ENCODE measurements at regions not wholly inside any gene's neighbourhood (a gene's known extent, or its start where the extent isn't known, plus 50 kb on each side); places are given as distances from the start of the nearest gene placed in this dataset.

DNA sequence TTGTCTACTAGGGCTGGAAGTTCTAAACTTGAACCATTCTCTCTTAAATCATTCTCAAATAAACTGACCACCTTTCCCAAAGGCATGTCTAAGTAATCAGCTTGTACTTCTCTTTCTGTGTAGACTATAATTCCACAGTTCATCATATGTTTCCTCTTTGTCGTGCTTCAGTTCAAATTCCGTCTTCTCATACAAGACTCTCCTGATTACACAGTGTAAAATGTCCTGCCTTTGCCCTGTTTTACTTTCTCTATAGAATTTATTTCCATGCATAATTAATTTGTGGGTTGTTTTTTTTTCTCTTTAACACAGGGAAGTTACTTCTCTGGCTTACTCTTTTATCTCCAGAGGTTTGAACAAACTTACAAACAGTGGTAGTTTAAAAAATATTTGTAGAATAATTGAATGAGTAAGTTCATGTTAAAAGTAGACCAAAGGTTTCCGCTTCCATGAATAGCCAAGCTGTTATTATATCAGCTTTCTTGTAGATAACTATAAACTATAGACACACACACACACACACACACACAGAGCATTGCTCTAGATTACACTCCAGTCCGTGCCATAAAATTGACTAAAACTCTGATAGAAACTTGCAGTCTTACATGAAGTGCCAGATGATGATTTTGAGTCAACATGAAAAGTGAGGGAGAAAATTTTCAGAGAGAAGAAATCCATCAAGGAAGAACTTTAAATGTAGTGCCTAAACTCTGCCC, 119.0 kb downstream of the SUCNR1 start:
- ATAC-seq, result no peak
- Histone ChIP-seq H3K4me1 (no peaks in the 10 kb centered on the region), H3K27ac (no peak overlapping the region), H3K36me3 (no peaks in the 10 kb centered on the region), H3K4me3 (no peak overlapping the region), H3K27me3 (no peaks in the 10 kb centered on the region), H3K9me3 (no peaks in the 10 kb centered on the region)
- WGBS, 2 donors (ENCODE audit: low coverage in 1 of 2), result 80 to 90% methylated on average over 3 to 4 of the region's 4 CpGs
- TF ChIP-seq, protein P1, sequence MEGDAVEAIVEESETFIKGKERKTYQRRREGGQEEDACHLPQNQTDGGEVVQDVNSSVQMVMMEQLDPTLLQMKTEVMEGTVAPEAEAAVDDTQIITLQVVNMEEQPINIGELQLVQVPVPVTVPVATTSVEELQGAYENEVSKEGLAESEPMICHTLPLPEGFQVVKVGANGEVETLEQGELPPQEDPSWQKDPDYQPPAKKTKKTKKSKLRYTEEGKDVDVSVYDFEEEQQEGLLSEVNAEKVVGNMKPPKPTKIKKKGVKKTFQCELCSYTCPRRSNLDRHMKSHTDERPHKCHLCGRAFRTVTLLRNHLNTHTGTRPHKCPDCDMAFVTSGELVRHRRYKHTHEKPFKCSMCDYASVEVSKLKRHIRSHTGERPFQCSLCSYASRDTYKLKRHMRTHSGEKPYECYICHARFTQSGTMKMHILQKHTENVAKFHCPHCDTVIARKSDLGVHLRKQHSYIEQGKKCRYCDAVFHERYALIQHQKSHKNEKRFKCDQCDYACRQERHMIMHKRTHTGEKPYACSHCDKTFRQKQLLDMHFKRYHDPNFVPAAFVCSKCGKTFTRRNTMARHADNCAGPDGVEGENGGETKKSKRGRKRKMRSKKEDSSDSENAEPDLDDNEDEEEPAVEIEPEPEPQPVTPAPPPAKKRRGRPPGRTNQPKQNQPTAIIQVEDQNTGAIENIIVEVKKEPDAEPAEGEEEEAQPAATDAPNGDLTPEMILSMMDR (IDR thresholded peaks at IDR 0.05), result no peak
- no peak for TF ChIP-seq EP300 (IDR thresholded peaks at IDR 0.05)
- TF ChIP-seq POLR2A (IDR thresholded peaks at IDR 0.05), result no peak
- TF ChIP-seq POLR2AphosphoS5 (IDR thresholded peaks at IDR 0.05), result no peak

DNA sequence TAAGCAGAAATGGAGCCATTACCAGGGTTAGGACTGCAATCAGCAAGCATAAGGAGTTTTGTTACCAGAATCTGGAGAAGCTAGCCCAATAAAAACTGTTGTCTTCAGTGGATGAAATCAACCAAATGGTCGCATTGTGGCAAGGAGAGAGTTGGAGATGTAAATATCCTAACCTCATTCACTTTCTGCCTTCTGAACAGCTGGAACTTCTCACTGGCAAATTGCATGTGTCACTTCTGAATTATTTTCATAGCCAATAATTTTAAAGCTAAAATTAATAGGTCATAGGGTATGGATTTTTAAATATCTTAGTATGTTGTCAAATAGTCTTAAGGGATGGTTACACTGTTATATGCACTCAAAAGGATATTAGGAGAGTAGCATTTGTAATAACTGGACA, 121.6 kb downstream of the SUCNR1 start:
- ATAC-seq, result no peak
- no peak for TF ChIP-seq EP300 (IDR thresholded peaks at IDR 0.05)
- TF ChIP-seq POLR2A (IDR thresholded peaks at IDR 0.05), result no peak
- TF ChIP-seq POLR2AphosphoS5 (IDR thresholded peaks at IDR 0.05), result no peak
- Histone ChIP-seq H3K27me3 (no peaks in the 10 kb centered on the region), H3K4me3 (no peak overlapping the region), H3K27ac (no peak overlapping the region), H3K9me3 (no peaks in the 10 kb centered on the region), H3K4me1 (no peaks in the 10 kb centered on the region), H3K36me3 (no peaks in the 10 kb centered on the region)
- WGBS, 2 donors (ENCODE audit: low coverage in 1 of 2), result 67% methylated on average over 1 of the region's 1 CpG; no CpG with 5 or more reads in 1 of the 2 donors

DNA sequence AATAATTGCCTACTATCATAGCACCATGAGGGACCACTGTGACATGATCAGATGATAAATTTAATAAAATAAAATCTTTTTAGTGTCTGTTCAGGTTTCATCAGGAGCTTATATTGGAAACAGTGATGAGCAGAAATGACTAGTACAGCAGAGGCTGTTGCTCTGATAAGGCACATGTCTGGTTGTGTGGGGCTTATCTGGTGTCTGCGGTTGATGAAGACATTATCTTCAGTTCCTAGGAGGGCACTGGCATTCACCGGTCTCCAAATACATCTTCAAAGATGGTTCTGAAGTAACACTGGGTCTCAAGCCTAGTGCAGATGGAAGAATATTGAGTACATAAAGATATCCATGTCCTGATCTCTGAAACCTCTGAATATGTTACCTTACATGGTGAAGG, 125.3 kb downstream of the SUCNR1 start:
- Histone ChIP-seq H3K27me3 (no peaks in the 10 kb centered on the region), H3K9me3 (no peaks in the 10 kb centered on the region), H3K4me1 (no peaks in the 10 kb centered on the region), H3K27ac (no peak overlapping the region), H3K36me3 (no peaks in the 10 kb centered on the region), H3K4me3 (no peak overlapping the region)
- ATAC-seq, result no peak
- TF ChIP-seq POLR2A (IDR thresholded peaks at IDR 0.05), result no peak
- TF ChIP-seq EP300 (IDR thresholded peaks at IDR 0.05), result no peak
- TF ChIP-seq, protein P1 (IDR thresholded peaks at IDR 0.05), result no peak
- no peak for TF ChIP-seq POLR2AphosphoS5 (IDR thresholded peaks at IDR 0.05)
- WGBS, 2 donors (ENCODE audit: low coverage in 1 of 2), result 88 to 100% methylated on average over 2 of the region's 2 CpGs

DNA sequence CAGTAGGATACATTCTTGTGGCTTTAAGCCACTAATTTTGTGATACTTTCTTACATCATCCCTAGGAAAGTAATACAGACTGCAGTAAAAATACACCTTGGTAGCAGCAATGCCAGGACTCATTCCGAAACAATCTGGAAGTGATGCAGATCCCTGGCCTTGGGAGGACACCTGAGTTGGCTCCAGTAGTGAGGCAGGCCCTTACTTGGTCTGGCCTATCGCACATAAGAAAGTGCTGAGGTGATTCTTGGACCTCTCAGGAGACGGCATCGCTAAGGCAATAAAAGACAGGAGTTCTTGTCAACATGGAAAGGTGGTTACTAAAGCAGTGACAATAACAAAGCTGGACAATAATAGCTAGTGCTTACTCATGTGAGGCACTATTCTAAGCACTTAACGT, 126.5 kb downstream of the SUCNR1 start:
- Histone ChIP-seq H3K4me1 (no peaks in the 10 kb centered on the region), H3K36me3 (no peaks in the 10 kb centered on the region), H3K4me3 (no peak overlapping the region), H3K27me3 (no peaks in the 10 kb centered on the region), H3K27ac (no peak overlapping the region), H3K9me3 (no peaks in the 10 kb centered on the region)
- WGBS, 2 donors (ENCODE audit: low coverage in 1 of 2), result 70 to 74% methylated on average over 5 of the region's 5 CpGs
- ATAC-seq, result no peak
- TF ChIP-seq EP300 (IDR thresholded peaks at IDR 0.05) (no peak), POLR2A (IDR thresholded peaks at IDR 0.05) (no peak)

DNA sequence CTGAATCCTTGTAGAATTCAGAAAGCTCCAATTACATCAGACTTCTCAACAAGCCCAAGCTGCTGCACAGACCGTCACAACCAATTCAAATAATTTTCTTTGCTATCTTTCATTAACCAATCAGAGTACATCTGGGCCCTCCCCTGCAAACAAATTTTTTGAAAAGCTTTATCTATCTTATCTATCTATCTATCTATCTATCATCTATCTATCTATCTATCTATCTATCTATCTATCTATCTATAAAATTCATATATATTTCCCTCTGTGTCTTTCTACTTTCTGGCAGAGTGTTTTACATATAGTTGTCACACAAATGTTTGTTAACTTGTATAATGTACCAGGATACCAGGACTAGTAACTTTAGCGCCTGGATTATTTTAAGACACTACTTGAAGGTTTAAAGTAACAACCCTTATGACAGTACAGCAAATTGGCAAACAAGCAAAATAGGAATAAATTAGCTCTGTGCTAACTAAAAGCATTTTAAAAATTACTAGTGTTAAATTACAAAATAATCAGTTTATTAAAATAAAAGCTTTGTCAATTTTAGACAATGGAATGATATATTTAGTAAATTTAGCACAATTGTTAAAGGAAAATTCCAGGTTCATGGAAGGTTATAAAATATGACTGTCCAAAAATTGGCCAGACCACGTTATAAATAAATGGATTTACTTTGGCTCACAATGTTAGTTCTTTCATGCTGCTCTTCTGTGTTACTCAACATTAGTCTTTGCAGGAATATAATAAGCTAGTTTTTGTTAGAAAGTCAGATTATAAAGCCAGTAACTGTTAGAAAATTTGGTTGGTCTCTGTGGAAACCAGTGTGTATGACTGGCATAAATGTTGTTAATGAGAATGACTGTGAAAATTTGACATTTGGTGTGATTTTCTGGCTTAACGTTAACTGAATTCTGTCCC, 138.6 kb downstream of the SUCNR1 start:
- no peaks in the 10 kb centered on the region for H3K27me3 ChIP-seq
- H3K4me1 ChIP-seq, result peaks cover 0 to 7% (median 0%) of the 10 kb centered on the region in 3 donors
- no peak overlapping the region for H3K27ac ChIP-seq
- no peaks in the 10 kb centered on the region for H3K9me3 ChIP-seq
- WGBS, 2 donors (ENCODE audit: low coverage in 1 of 2), result 38 to 57% methylated on average over 4 of the region's 4 CpGs
- no peaks in the 10 kb centered on the region for H3K36me3 ChIP-seq
- ATAC-seq, result no peak
- TF ChIP-seq EP300 (IDR thresholded peaks at IDR 0.05), result no peak
- TF ChIP-seq, protein P1 (IDR thresholded peaks at IDR 0.05), result no peak
- no peak for TF ChIP-seq POLR2A (IDR thresholded peaks at IDR 0.05)
- no peak for TF ChIP-seq POLR2AphosphoS5 (IDR thresholded peaks at IDR 0.05)
- no peak overlapping the region for H3K4me3 ChIP-seq

Measured in gastroesophageal sphincter (tissue), 4 donors.